GM18511 (cell line): ENCODE measurements at regions not wholly inside any gene's neighbourhood (a gene's known extent, or its start where the extent isn't known, plus 50 kb on each side); places are given as distances from the start of the nearest gene placed in this dataset.

Source experiments
- ATAC-seq: cut with Tn5 transposase; IDR thresholded peaks from one replicate; pipeline ENCODE4 v1.9.1; 2021; ENCODE audit warnings: mild to moderate bottlenecking, moderate library complexity; ENCODE audit not compliant: unreplicated experiment

- ATAC-seq: no peak
Measured at GRCh38 chr7:94264756-94265155, 129.9 kb upstream of the COL1A2 start.

GRCh38 chr7:94265456-94265855 lies 129.2 kb upstream of the COL1A2 start:
- no peak for ATAC-seq

- no peak for ATAC-seq
Measured at GRCh38 chr7:94266238-94266644, 128.5 kb upstream of the COL1A2 start.

- no peak for ATAC-seq
Measured at GRCh38 chr7:94270772-94271171, 123.9 kb upstream of the COL1A2 start.

GRCh38 chr7:94272821-94273583 lies 121.7 kb upstream of the COL1A2 start:
- no peak for ATAC-seq

- no peak for ATAC-seq
Measured at GRCh38 chr7:94274828-94275227, 119.9 kb upstream of the COL1A2 start.

GRCh38 chr7:94276027-94276426 lies 118.7 kb upstream of the COL1A2 start:
- ATAC-seq: no peak

GRCh38 chr7:94276795-94277194 lies 117.9 kb upstream of the COL1A2 start:
- no peak for ATAC-seq

GRCh38 chr7:94277236-94277635 lies 117.5 kb upstream of the COL1A2 start:
- no peak for ATAC-seq

GRCh38 chr7:94280851-94281250 lies 113.8 kb upstream of the COL1A2 start:
- no peak for ATAC-seq

- no peak for ATAC-seq
Measured at GRCh38 chr7:94284104-94284503, 110.6 kb upstream of the COL1A2 start.

- ATAC-seq: no peak
Measured at GRCh38 chr7:94286111-94286510, 108.6 kb upstream of the COL1A2 start.

GRCh38 chr7:94288096-94288495 lies 106.6 kb upstream of the COL1A2 start:
- no peak for ATAC-seq

- no peak for ATAC-seq
Measured at GRCh38 chr7:94289071-94289470, 105.6 kb upstream of the COL1A2 start.

GRCh38 chr7:94294471-94295131 lies 100.1 kb upstream of the COL1A2 start:
- no peak for ATAC-seq

- no peak for ATAC-seq
Measured at GRCh38 chr7:94295850-94296249, 98.8 kb upstream of the COL1A2 start.

GRCh38 chr7:94296881-94297280 lies 97.8 kb upstream of the COL1A2 start:
- no peak for ATAC-seq

- no peak for ATAC-seq
Measured at GRCh38 chr7:94297397-94297838, 97.3 kb upstream of the COL1A2 start.

GRCh38 chr7:94298943-94299342 lies 95.8 kb upstream of the COL1A2 start:
- ATAC-seq: no peak

GRCh38 chr7:94300176-94300835 lies 94.4 kb upstream of the COL1A2 start:
- ATAC-seq: no peak

GRCh38 chr7:94301024-94301586 lies 93.6 kb upstream of the COL1A2 start:
- ATAC-seq: no peak

GRCh38 chr7:94303118-94303517 lies 91.6 kb upstream of the COL1A2 start:
- ATAC-seq: no peak
